Muscle layer of colon (tissue), 2 donors: ENCODE measurements at regions not wholly inside any gene's neighbourhood (a gene's known extent, or its start where the extent isn't known, plus 50 kb on each side); places are given as distances from the start of the nearest gene placed in this dataset.

Experiments
- H3K27ac ChIP-seq: one replicate; pipeline ENCODE4 v1.7.0; 2013; ENCODE audit warnings: low read depth, mild to moderate bottlenecking, low read length, moderate library complexity
- H3K27me3 ChIP-seq, 2 donors: one replicate each; pipeline ENCODE4 v1.7.0; 2013; ENCODE audit warnings: low read length in 2 of 2, mild to moderate bottlenecking in 2 of 2; ENCODE audit not compliant: insufficient read depth in 2 of 2, control insufficient read depth in 1 of 2
- H3K36me3 ChIP-seq: one replicate; pipeline ENCODE4 v1.7.0; 2013; ENCODE audit warnings: mild to moderate bottlenecking, low read length; ENCODE audit not compliant: insufficient read depth
- H3K4me1 ChIP-seq: one replicate; pipeline ENCODE4 v1.7.0; 2013; ENCODE audit warnings: mild to moderate bottlenecking, low read length; ENCODE audit not compliant: insufficient read depth
- H3K4me3 ChIP-seq, 2 donors: one replicate each; pipeline ENCODE4 v1.7.0; 2013; ENCODE audit warnings: low read length in 2 of 2, low read depth in 1 of 2, mild to moderate bottlenecking in 1 of 2, moderate library complexity in 1 of 2
- H3K9ac ChIP-seq: one replicate; pipeline ENCODE4 v1.7.0; 2013; ENCODE audit warnings: low read length
- H3K9me3 ChIP-seq: one replicate; pipeline ENCODE4 v1.7.0; 2013; ENCODE audit warnings: mild to moderate bottlenecking, low read length
- donor health status: abdominal sarcoma.
- donor health status: Adenocarcinoma of cecum.

- H3K36me3 ChIP-seq = no peaks in the 10 kb centered on the region
- no peaks in the 10 kb centered on the region for H3K4me1 ChIP-seq
- no peak overlapping the region for H3K9ac ChIP-seq
- H3K4me3 ChIP-seq = no peak overlapping the region
- no peaks in the 10 kb centered on the region for H3K9me3 ChIP-seq
- H3K27ac ChIP-seq = no peak overlapping the region
- no peaks in the 10 kb centered on the region for H3K27me3 ChIP-seq
Measured at GRCh38 chr3:118559286-118559685, 475.4 kb downstream of the IGSF11 start.

GRCh38 chr3:118564800-118565199 lies 469.8 kb downstream of the IGSF11 start:
- Histone ChIP-seq H3K9me3 (no peaks in the 10 kb centered on the region), H3K36me3 (no peaks in the 10 kb centered on the region), H3K9ac (no peak overlapping the region), H3K4me1 (no peaks in the 10 kb centered on the region), H3K4me3 (no peak overlapping the region), H3K27ac (no peak overlapping the region), H3K27me3 (no peaks in the 10 kb centered on the region)

GRCh38 chr3:118573912-118574311 lies 460.7 kb downstream of the IGSF11 start:
- Histone ChIP-seq H3K27me3 (no peaks in the 10 kb centered on the region), H3K9me3 (no peaks in the 10 kb centered on the region), H3K36me3 (no peaks in the 10 kb centered on the region), H3K9ac (no peak overlapping the region), H3K4me3 (no peak overlapping the region), H3K27ac (no peak overlapping the region), H3K4me1 (peaks cover 15% of the 10 kb centered on the region)

GRCh38 chr3:118577055-118577777 lies 457.4 kb downstream of the IGSF11 start:
- H3K27ac ChIP-seq = no peak overlapping the region
- H3K4me3 ChIP-seq = no peak overlapping the region
- no peaks in the 10 kb centered on the region for H3K27me3 ChIP-seq
- peaks cover 15% of the 10 kb centered on the region for H3K4me1 ChIP-seq
- H3K9ac ChIP-seq = no peak overlapping the region
- H3K9me3 ChIP-seq = no peaks in the 10 kb centered on the region
- H3K36me3 ChIP-seq = no peaks in the 10 kb centered on the region

- Histone ChIP-seq H3K4me3 (no peak overlapping the region), H3K27me3 (no peaks in the 10 kb centered on the region), H3K4me1 (peaks cover 15% of the 10 kb centered on the region), H3K36me3 (no peaks in the 10 kb centered on the region), H3K27ac (no peak overlapping the region), H3K9ac (no peak overlapping the region), H3K9me3 (no peaks in the 10 kb centered on the region)
Measured at GRCh38 chr3:118578559-118578958, 456.1 kb downstream of the IGSF11 start.

GRCh38 chr3:118587037-118587741 lies 447.5 kb downstream of the IGSF11 start:
- Histone ChIP-seq H3K4me1 (no peaks in the 10 kb centered on the region), H3K36me3 (no peaks in the 10 kb centered on the region), H3K4me3 (no peak overlapping the region), H3K9ac (no peak overlapping the region), H3K27ac (no peak overlapping the region), H3K9me3 (no peaks in the 10 kb centered on the region), H3K27me3 (no peaks in the 10 kb centered on the region)

- Histone ChIP-seq H3K4me3 (no peak overlapping the region), H3K27ac (no peak overlapping the region), H3K4me1 (no peaks in the 10 kb centered on the region), H3K9me3 (no peaks in the 10 kb centered on the region), H3K9ac (no peak overlapping the region), H3K27me3 (no peaks in the 10 kb centered on the region), H3K36me3 (no peaks in the 10 kb centered on the region)
Measured at GRCh38 chr3:118587847-118588246, 446.8 kb downstream of the IGSF11 start.

- H3K9ac ChIP-seq = no peak overlapping the region
- no peak overlapping the region for H3K27ac ChIP-seq
- no peaks in the 10 kb centered on the region for H3K27me3 ChIP-seq
- no peaks in the 10 kb centered on the region for H3K36me3 ChIP-seq
- no peaks in the 10 kb centered on the region for H3K4me1 ChIP-seq
- no peaks in the 10 kb centered on the region for H3K9me3 ChIP-seq
- no peak overlapping the region for H3K4me3 ChIP-seq
Measured at GRCh38 chr3:118593277-118593670, 441.4 kb downstream of the IGSF11 start.

GRCh38 chr3:118597184-118597583 lies 437.5 kb downstream of the IGSF11 start:
- no peak overlapping the region for H3K27ac ChIP-seq
- no peaks in the 10 kb centered on the region for H3K4me1 ChIP-seq
- no peaks in the 10 kb centered on the region for H3K27me3 ChIP-seq
- no peaks in the 10 kb centered on the region for H3K36me3 ChIP-seq
- no peak overlapping the region for H3K4me3 ChIP-seq
- H3K9ac ChIP-seq = no peak overlapping the region
- H3K9me3 ChIP-seq = no peaks in the 10 kb centered on the region

GRCh38 chr3:118607915-118608820 lies 426.5 kb downstream of the IGSF11 start:
- H3K9ac ChIP-seq = no peak overlapping the region
- H3K9me3 ChIP-seq = no peaks in the 10 kb centered on the region
- no peaks in the 10 kb centered on the region for H3K36me3 ChIP-seq
- no peak overlapping the region for H3K27ac ChIP-seq
- H3K4me1 ChIP-seq = no peaks in the 10 kb centered on the region
- no peak overlapping the region for H3K4me3 ChIP-seq
- no peaks in the 10 kb centered on the region for H3K27me3 ChIP-seq

- Histone ChIP-seq H3K36me3 (no peaks in the 10 kb centered on the region), H3K9ac (no peak overlapping the region), H3K9me3 (no peaks in the 10 kb centered on the region), H3K27me3 (peaks cover 0 to 4% of the 10 kb centered on the region in 2 donors), H3K4me1 (no peaks in the 10 kb centered on the region), H3K4me3 (no peak overlapping the region), H3K27ac (no peak overlapping the region)
Measured at GRCh38 chr3:118618247-118619040, 416.2 kb downstream of the IGSF11 start.
